HG02798 (cell line): ENCODE measurements at regions not wholly inside any gene's neighbourhood (a gene's known extent, or its start where the extent isn't known, plus 50 kb on each side); places are given as distances from the start of the nearest gene placed in this dataset.

ENCODE experiments used
- ATAC-seq: cut with Tn5 transposase; IDR thresholded peaks from one replicate; pipeline ENCODE4 v1.9.1; 2021; ENCODE audit warnings: mild to moderate bottlenecking; ENCODE audit not compliant: unreplicated experiment, poor library complexity

DNA sequence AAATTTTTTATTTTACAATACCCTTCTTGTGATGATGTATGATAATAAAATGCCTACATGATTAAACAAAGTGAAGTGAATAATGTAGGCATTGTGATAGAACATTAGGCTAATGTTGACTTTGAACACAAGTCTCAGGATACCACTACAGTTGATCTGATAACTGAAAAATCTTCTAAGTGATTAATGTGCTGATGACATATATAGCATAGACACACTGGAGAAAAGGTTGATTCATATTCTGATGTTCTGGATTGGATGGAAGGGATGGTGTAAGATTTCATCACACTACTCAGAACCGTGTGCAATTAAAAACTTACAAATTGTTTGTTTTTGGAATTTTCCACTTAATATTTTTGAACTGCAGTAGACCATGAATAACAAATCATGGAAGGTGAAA lies 738.5 kb downstream of the TECRL start:
- ATAC-seq = no peak

DNA sequence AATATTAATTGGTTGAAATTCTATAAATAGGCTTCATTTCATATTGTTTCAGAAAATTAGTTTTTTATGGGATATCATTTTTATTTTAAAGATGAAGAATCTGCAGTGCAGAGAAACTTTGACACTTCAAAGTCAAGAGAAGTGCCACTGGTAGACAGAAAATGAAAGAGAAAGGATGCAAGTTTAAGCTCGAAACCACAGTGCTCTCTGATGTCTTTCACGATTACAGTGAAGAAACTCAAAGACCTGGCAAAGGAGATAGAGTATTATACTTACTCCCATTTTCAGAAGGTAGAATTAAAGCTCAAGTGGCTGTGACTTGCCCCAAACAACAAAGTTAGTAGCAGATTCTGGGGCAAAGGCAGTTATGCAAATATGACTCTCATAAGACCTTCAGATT lies 745.4 kb downstream of the TECRL start:
- ATAC-seq = peak; percentile 94

DNA sequence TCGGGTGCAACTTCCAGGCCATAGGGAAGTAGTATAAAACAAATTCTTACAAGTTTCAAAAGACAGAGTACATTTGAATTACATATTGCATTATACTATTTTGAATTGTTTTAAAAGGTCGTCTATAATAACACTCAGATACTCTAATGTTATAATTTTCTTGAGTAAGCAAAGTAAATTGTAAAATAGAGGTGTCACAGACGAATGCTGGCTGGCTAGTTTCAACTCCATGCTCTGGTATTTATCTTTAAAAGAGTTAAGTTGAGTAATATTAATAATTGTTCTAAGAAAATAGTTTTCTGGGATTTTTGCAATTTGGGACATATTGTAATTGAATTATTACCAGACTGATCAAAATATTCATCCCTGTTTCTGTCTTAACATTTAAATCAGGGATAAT lies 764.9 kb downstream of the TECRL start:
- ATAC-seq = no peak

- no peak for ATAC-seq
Observed at GRCh38 chr4:63637270-63637669, 772.0 kb downstream of the TECRL start.

- no peak for ATAC-seq
Observed at GRCh38 chr4:63632858-63633257, 776.4 kb downstream of the TECRL start.

DNA sequence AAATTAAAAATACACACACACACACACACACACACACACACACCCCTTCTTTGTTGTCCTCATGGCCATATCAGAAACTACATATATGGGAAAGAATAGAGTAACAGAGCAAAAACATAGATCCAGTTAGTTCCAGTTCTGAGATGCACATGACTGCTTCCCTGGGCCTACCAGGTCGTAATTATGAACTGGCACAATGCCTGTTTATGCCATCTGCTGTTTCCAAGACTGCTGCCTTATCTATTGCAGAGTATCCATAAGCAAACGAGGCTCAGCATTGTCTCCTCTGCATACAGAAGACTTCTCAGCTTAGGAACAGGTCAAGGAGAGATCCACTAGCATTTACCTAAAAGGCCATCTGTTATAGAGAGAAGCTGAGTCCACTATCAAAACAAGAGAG lies 789.0 kb downstream of the TECRL start:
- ATAC-seq = no peak

DNA sequence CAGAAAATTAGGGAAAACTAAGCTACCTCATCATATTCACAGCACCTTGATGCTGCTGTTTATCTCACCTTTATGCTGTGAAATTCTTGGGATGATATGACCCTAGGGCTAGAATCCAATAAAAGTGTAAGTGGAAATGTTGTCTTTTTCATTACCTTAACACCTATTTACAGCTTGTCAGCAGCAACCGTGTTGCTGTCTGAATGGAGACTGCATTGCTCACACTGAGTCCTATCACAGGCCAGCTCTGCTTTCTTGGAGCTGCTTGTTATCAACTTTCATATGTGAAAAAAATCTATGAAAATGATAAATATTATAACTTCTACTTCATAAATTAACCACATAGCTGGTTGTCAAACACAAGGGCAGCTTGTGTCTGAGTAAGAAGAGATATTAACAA lies 789.5 kb downstream of the TECRL start:
- ATAC-seq = no peak

DNA sequence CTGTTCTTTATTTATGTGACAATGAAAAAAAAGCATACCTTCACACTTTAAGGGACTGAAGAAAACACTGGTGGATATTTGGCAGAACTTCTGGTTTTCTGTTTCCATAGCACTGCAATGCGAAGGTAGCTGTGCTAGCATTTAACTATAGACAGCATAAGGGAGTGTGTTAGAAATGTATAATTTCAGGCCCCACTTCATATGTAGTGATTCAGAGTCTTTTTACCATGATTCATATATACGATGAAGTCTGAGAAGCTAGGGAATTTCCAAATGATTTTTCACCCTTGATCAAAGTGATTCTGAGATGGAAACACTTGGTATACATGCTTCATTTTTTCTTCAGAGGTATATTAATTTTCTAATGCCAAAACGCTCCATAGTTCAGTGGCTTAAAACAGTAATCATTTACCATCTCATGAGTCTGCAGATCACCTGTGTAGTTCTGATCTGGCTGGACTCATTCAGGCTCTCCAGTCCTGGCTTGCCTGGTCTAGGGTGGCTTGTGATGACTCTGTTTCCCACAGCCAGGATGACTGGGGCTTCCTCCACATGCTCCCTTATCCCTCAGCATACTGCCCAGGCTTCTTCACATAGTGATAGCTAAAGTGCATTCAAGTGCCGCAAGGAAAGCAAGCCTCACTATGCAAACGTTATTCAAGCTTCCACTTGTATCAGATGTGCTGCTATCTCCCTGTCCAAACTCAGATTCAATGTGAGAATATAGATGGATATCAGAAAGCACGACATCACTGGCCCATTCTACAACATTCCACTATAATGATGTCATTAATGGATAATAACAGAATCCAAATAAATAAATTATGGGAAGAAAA lies 790.1 kb downstream of the TECRL start:
- ATAC-seq = no peak

DNA sequence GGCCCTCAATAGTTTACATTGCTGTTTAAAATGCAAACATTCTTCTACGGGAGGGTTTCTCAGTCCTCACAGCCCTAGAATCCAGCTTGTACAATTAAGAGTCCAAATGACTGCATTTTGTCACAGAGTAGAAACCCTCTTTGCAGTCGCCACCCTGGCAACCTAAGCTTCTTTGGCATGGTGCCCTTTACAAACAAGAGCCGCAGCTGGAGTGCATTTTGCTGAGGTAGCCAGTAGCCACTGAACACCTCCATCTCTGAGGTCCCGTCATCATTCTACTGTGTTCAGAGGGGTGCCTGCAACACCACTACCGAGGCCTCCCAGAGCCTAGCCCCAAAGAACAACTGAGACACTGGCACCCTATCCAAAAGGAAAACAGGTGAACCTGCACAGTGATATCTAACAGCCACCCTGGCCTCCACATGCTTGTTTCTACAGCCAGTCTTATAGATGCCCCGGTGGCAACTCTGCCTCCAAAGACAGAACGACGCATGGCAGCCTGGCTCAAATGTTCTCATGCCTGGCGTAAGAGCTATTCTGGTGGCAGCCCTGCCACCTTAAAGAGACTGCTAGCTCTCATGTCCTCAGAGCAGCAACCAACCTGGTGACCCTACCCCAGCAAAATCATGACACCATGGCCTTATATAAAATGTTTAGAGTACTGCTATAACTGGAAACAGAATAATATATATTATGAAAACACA lies 801.9 kb downstream of the TECRL start:
- no peak for ATAC-seq

DNA sequence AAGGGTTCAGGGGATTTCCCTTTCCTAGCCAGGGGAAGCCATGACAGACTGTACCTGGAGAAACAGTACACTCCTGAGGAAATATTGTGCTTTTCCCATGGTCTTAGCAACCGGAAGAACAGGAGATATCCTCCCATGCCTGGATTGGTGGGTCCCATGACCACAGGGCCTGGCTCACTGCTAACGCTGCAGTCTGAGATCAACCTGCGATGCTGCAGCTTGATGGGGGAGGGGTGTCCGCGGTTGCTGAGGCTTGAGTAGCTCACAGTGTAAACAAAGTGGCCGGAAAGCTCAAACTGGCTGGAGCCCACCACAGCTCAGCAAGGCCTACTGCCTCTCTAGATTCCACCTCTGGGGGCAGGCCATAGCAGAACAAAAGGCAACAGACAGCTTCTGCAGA lies 819.5 kb downstream of the TECRL start:
- no peak for ATAC-seq

GRCh38 chr4:63583561-63583960 lies 825.7 kb downstream of the TECRL start:
- ATAC-seq = no peak

DNA sequence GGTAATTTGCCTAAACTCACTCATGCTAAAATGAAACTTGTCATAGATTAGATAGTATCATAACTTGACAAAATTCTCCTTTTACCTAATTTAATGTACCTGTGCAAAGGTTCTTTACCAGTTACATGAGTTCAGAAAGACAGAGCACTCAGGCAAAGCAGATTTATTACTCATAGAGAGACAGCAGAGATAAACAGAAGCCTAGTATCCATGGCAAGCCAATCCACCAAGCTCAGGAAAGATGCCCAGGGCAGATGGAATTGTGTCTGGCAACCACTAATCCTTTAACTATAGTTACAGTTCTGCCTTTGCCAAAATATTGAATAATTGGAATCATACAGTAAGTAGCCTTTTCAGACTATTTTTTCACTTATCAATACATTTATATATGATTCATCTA lies 826.2 kb downstream of the TECRL start:
- no peak for ATAC-seq

- peak; percentile 54 for ATAC-seq
Observed at GRCh38 chr4:63580796-63581475, 828.3 kb downstream of the TECRL start.

DNA sequence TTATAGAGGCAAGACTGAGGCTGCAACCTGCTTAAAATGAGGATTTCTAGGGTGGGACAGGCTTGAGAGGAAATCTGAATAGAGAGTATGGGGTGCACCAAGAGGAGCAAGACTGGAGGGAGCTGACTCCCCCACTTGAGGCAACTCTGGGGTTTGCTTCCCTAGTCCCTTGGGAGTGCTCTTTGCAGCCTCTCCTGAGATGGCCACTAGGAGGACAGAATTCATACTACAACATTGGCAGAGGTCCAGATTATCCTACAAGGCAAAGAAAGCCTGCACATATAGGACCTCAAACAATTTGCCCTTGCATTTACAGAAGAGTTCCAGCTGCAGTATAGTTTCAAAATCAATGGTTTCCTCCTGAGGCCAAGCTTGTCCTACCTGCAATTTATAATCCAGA lies 830.9 kb downstream of the TECRL start:
- no peak for ATAC-seq

DNA sequence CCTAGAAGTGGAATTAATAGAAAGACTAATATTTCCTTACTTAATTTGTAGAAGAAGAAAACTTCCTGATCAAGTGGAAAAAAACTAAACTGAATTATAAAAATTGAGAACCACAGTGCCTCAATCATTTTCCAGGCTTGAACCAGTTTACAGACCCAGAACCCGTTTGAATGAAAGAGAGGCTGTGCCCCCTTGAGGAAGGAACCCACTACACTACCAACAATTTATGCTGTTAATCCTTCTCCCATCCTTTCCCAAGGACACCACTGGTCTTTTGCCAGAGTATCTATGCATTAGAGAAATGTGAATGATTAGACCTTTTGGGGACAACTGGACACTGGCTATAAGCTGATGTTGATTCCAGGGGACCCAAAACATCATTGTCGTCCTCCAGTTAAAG lies 842.6 kb downstream of the TECRL start:
- no peak for ATAC-seq

GRCh38 chr4:63563288-63564014 lies 845.8 kb downstream of the TECRL start:
- ATAC-seq = peak; percentile 39

GRCh38 chr4:63558709-63559108 lies 850.5 kb downstream of the TECRL start:
- no peak for ATAC-seq

DNA sequence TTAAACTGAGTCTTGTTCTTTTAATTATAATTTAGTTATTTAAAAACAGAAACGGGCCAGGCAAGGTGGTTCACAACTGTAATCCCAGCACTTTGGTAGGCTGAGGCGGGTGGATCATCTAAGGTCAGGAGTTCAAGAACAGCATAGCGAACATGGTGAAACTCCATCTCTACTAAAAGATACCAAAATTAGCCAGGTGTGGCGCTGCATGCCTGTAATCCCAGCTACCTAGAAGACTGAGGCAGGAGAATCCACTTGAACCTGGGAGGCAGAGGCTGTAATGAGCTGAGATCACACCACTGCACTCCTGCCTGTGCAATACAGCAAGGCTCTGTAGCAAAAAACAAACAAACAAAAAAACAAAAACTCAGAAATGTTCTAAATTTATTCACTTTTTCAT lies 852.9 kb downstream of the TECRL start:
- no peak for ATAC-seq

DNA sequence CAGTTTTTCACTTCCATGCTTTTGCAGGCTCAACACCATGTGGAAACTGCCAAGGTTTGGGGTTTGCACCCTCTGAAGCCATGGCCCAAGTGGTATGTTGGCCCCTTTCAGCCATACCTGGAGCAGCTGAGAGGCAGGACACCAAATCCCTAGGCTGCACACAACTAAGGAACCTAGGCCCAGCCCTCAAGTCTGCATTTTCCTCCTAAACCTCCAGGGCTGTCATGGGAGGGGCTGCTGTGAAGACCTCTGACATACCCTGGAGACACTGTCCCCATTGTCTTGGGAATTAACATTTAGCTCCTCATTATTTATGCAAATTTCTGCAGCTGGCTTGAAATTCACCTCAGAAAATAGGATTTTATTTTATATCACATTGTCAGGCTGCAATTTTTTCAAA lies 856.1 kb downstream of the TECRL start:
- ATAC-seq = no peak

DNA sequence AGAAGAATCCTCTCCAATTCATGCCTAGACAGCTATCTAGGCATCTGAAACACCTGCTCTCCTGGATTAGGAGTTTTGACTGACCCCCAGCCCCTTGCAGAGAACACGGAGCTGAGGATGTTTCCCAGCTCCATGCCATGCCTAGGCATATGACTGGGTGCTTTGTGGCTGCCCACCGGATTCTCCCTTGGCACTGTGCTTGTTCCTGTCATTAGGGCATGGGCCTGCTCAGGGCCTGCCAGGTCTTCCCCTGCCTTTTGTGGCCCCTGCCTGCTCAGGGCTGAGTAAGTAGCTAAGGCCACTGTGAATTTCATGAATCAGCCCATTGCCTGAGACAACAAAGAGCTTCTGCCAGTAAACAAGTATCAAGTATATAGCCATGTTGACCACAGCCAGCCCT lies 867.4 kb downstream of the TECRL start:
- no peak for ATAC-seq
